HepG2 (cell line): ENCODE measurements at regions not wholly inside any gene's neighbourhood (a gene's known extent, or its start where the extent isn't known, plus 50 kb on each side); places are given as distances from the start of the nearest gene placed in this dataset.

Source experiments
- ATAC-seq: fragments of 200-7000 bp; cut with Tn5 transposase; 3 replicates; pipeline ENCODE4 v1.9.1; 2020; ENCODE audit warnings: mild to moderate bottlenecking, moderate library complexity
- BruUV-seq: library from RNA; stranded (reverse); fragments of 400-500 nt; replicated peaks from 2 replicates; lab custom pipeline; 2021; lab: Mats Ljungman, UMichigan
- CTCF ChIA-PET: fragments of 300-600 bp; formaldehyde crosslinking; extraction: SDS; loops from one replicate; lab custom pipeline; 2021; ENCODE audit warnings: low total read pairs, inconsistent platforms, low intra/inter-chr PET ratio; lab: Yijun Ruan, JAX
- POLR2A ChIA-PET: fragments of 350-600 bp; sonication (Branson Sonifier 250); formaldehyde crosslinking; loops from one replicate; lab custom pipeline; 2020; ENCODE audit warnings: antibody characterized with exemption, inconsistent platforms; lab: Yijun Ruan, JAX
- DNase-seq: peaks from one replicate; pipeline ENCODE4 v3.0.0-alpha.2; 2015; ENCODE audit warnings: low spot score
- FAIRE-seq: peaks from 3 replicates; lab custom pipeline; 2011; peaks lifted over from hg19 to GRCh38; lab: Jason Lieb, UNC
- H2AFZ ChIP-seq: one replicate; pipeline ENCODE4 v1.6.1; 2011; ENCODE audit warnings: low read length, inconsistent platforms
- H3K27ac ChIP-seq: fragments of 300-600 bp; 3 replicates; pipeline ENCODE4 v1.8.0; 2011; ENCODE audit warnings: mixed run types, mild to moderate bottlenecking, mixed read lengths, low read length, inconsistent platforms; ENCODE audit not compliant: insufficient read depth; ENCODE audit errors: extremely low read length
- H3K27me3 ChIP-seq, 2 experiments: fragments of 200-600 bp in 1 of 2; 2 replicates in 1 of 2; 3 replicates in 1 of 2; pipeline versions ENCODE4 v1.6.0 to v1.8.0; 2011; ENCODE audit warnings: low read length in 2 of 2, mild to moderate bottlenecking in 2 of 2, moderate library complexity in 2 of 2, inconsistent platforms in 1 of 2; ENCODE audit not compliant: insufficient read depth in 2 of 2, control insufficient read depth in 1 of 2
- H3K36me3 ChIP-seq, 2 experiments: fragments of 200-600 bp in 1 of 2; replicated peaks in 1 of 2; 2 replicates in 1 of 2; 3 replicates in 1 of 2; pipeline versions ENCODE4 v1.5.1 to v1.8.0; 2011; ENCODE audit warnings: low read length in 2 of 2, inconsistent platforms in 1 of 2; ENCODE audit not compliant: insufficient read depth in 2 of 2, control insufficient read depth in 1 of 2
- H3K4me1 ChIP-seq: 2 replicates; pipeline ENCODE4 v1.5.1; 2012; ENCODE audit warnings: low read length, inconsistent platforms; ENCODE audit not compliant: insufficient read depth
- H3K4me2 ChIP-seq: 2 replicates; pipeline ENCODE4 v1.6.0; 2011; ENCODE audit warnings: low read depth, low read length, inconsistent platforms
- H3K4me3 ChIP-seq, 3 experiments: fragments of 200-600 bp in 1 of 3; sonication (generic), shearing (Covaris generic) in 1 of 3; replicated peaks in 1 of 3; 2 replicates each; pipeline ENCODE4 v1.5.1; 2011 to 2016; ENCODE audit warnings: low read length in 3 of 3, inconsistent platforms in 2 of 3, low read depth in 2 of 3, mild to moderate bottlenecking in 2 of 3, control low read depth in 1 of 3, mixed read lengths in 1 of 3; ENCODE audit not compliant: insufficient read depth in 1 of 3
- H3K79me2 ChIP-seq: one replicate; pipeline ENCODE4 v1.6.1; 2011; ENCODE audit warnings: low read length, inconsistent platforms; ENCODE audit not compliant: insufficient read depth
- H3K9ac ChIP-seq: 2 replicates; pipeline ENCODE4 v1.6.0; 2011; ENCODE audit warnings: mild to moderate bottlenecking, low read depth, low read length, inconsistent platforms; ENCODE audit not compliant: insufficient read depth
- H3K9me3 ChIP-seq: 2 replicates; pipeline ENCODE4 v1.5.1; 2012; ENCODE audit warnings: mild to moderate bottlenecking, low read length
- H4K20me1 ChIP-seq: 2 replicates; pipeline ENCODE4 v1.6.0; 2011; ENCODE audit warnings: inconsistent platforms, mild to moderate bottlenecking, low read length, moderate library complexity; ENCODE audit not compliant: insufficient read depth
- GFI1 ChIP-seq: sonication (generic); formaldehyde crosslinking; IDR thresholded peaks from 2 replicates; pipeline ENCODE4 v1.5.0; 2020; ENCODE audit warnings: missing genetic modification reagents, mild to moderate bottlenecking, borderline replicate concordance
- ZBTB38 ChIP-seq: sonication (generic); formaldehyde crosslinking; IDR thresholded peaks from 2 replicates; pipeline ENCODE4 v1.5.1; 2020; ENCODE audit warnings: mild to moderate bottlenecking, missing genetic modification reagents
- ZNF329 ChIP-seq: sonication (generic); formaldehyde crosslinking; IDR thresholded peaks from 2 replicates; pipeline ENCODE4 v1.9.0; 2021; ENCODE audit warnings: low read depth, mild to moderate bottlenecking, missing genetic modification reagents
- WGBS: methylation state at CpG from one replicate; pipeline ENCODE4 v1.1.6; 2017; ENCODE audit warnings: low lambda C conversion rate; 5-methylcytosine and 5-hydroxymethylcytosine counted together
- in situ Hi-C: cut with HindIII; loops from 2 replicates; pipeline ENCODE4 v1.10.0; 2017; ENCODE audit warnings: low pct_unique_long_range_greater_than_20kb; ENCODE audit not compliant: extremely low pct_ligation_motif_present
- intact Hi-C: fragments of 100-400 bp; cut with micrococcal nuclease; formaldehyde crosslinking; loops from one replicate; pipeline ENCODE4 v1.10.0; 2022; ENCODE audit not compliant: unreplicated experiment

GRCh38 chr3:3685721-3686120 lies 113.5 kb upstream of the LRRN1 start:
- Histone ChIP-seq H3K36me3 (no peaks in the 10 kb centered on the region), H3K9ac (no peak overlapping the region), H3K4me2 (no peak overlapping the region), H4K20me1 (no peaks in the 10 kb centered on the region), H3K4me3 (no peak overlapping the region), H3K4me1 (no peaks in the 10 kb centered on the region), H2AFZ (no peak overlapping the region), H3K27me3 (no peaks in the 10 kb centered on the region), H3K9me3 (no peaks in the 10 kb centered on the region), H3K79me2 (no peaks in the 10 kb centered on the region), H3K27ac (no peak overlapping the region)
- in situ Hi-C loops (no loop called here), intact Hi-C loops (no loop called here)
- BruUV-seq: no TSS peak
- no peak for FAIRE-seq
- CTCF ChIA-PET: no interaction called here
- DNase-seq: no peak
- no peak for TF ChIP-seq ZNF329 (CRISPR knock-in tag)
- WGBS: 21% methylated on average over 7 of the region's 7 CpGs
- POLR2A ChIA-PET: no interaction called here
- ATAC-seq: no peak

- ChIA-PET CTCF (no interaction called here), POLR2A (no interaction called here)
- Histone ChIP-seq H4K20me1 (no peaks in the 10 kb centered on the region), H3K79me2 (no peaks in the 10 kb centered on the region), H3K9ac (no peak overlapping the region), H3K4me3 (no peak overlapping the region), H3K36me3 (no peaks in the 10 kb centered on the region), H3K4me2 (no peak overlapping the region), H3K9me3 (no peaks in the 10 kb centered on the region), H3K4me1 (no peaks in the 10 kb centered on the region), H3K27me3 (no peaks in the 10 kb centered on the region), H2AFZ (no peak overlapping the region), H3K27ac (no peak overlapping the region)
- DNase-seq: no peak
- ATAC-seq: no peak
- intact Hi-C loops (no loop called here), in situ Hi-C loops (no loop called here)
- TF ChIP-seq GFI1 (CRISPR knock-in tag) (no peak), ZBTB38 (CRISPR knock-in tag) (no peak)
- BruUV-seq: no TSS peak
- 5% methylated on average over 1 of the region's 1 CpG for WGBS
- FAIRE-seq: no peak
Observed at GRCh38 chr3:3683261-3683660, 116.0 kb upstream of the LRRN1 start.
